ENCODE measurements at regions not wholly inside any gene's neighbourhood (a gene's known extent, or its start where the extent isn't known, plus 50 kb on each side); places are given as distances from the start of the nearest gene placed in this dataset.
"Not testable (repeated sequence)": the region's sequence is repeated elsewhere in the genome, so short reads cannot be mapped to it uniquely, and the experiment has no call there.

GRCh38 chr20:30300220-30300642 lies 957.2 kb upstream of the DEFB115 start:
- TF ChIP-seq POLR2A, CTCF (IDR thresholded peaks at IDR 0.05): not testable (repeated sequence)

Data from lower leg skin (tissue), 3 donors.